ENCODE measurements at regions not wholly inside any gene's neighbourhood (a gene's known extent, or its start where the extent isn't known, plus 50 kb on each side); places are given as distances from the start of the nearest gene placed in this dataset.

DNA sequence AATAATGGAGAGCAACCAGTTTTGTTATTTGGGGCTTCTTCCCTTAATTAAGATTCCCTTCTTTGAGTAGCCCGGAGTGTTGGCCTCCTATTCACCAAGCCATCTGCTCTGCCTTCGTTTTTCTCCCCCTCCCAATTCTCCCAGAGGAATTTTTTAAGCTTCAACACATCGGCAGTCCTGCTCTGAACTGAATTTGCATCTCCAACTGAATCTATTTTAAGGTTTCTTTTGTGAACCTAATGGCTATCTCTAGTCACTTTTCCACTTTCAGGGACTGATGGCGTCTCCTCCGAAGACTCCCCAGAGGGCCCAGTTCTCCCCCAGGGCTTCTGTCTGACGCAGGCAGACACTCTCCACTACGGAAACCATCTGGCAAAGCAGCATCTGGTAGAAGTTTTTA lies 280.2 kb downstream of the ADGRA3 start:
- no peak overlapping the region for H2AFZ ChIP-seq (ENCODE audit: low read length)

DNA sequence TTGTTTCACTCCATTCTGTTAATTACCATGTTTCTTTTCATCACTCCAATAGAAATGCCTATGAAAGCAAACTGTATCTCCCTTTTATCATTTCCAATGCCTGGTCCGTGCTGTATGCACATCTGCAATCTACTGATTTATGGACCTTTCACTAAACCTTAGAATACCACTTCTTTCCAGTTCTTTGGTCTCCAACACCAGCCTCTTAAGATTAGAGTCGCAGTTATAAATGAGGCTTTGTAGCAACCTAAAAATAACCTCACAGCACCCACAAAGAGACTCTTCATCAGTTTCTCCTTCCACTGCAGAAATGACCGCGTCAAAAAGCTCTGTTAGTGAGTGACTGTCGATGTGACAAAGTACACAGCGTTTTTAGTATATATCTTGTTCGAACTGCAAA lies 282.6 kb downstream of the ADGRA3 start:
- Histone ChIP-seq H3K36me3 (ENCODE audit: insufficient read depth, low read length) (no peaks in the 10 kb centered on the region), H3K9me3 (ENCODE audit: low read length) (no peaks in the 10 kb centered on the region), H3K4me1 (ENCODE audit: insufficient read depth, low read length, severe bottlenecking) (no peaks in the 10 kb centered on the region), H3K9me2 (ENCODE audit: low read depth, low read length) (no peaks in the 10 kb centered on the region), H3K9ac (ENCODE audit: low read length) (no peak overlapping the region), H3K79me2 (ENCODE audit: insufficient read depth, low read length) (no peaks in the 10 kb centered on the region), H3K27ac (ENCODE audit: low read depth, low read length, poor library complexity, severe bottlenecking) (no peak overlapping the region), H3K27me3 (ENCODE audit: insufficient read depth, low read length) (no peaks in the 10 kb centered on the region), H3K4me2 (ENCODE audit: low read length) (no peak overlapping the region), H2AFZ (ENCODE audit: low read length) (no peak overlapping the region), H4K20me1 (ENCODE audit: insufficient read depth, low read length) (no peaks in the 10 kb centered on the region), H3F3A (ENCODE audit: insufficient read depth, low read length) (no peaks in the 10 kb centered on the region), H3K4me3 (ENCODE audit: low read depth, low read length, poor library complexity, severe bottlenecking) (no peak overlapping the region)
- TF ChIP-seq, protein P1, sequence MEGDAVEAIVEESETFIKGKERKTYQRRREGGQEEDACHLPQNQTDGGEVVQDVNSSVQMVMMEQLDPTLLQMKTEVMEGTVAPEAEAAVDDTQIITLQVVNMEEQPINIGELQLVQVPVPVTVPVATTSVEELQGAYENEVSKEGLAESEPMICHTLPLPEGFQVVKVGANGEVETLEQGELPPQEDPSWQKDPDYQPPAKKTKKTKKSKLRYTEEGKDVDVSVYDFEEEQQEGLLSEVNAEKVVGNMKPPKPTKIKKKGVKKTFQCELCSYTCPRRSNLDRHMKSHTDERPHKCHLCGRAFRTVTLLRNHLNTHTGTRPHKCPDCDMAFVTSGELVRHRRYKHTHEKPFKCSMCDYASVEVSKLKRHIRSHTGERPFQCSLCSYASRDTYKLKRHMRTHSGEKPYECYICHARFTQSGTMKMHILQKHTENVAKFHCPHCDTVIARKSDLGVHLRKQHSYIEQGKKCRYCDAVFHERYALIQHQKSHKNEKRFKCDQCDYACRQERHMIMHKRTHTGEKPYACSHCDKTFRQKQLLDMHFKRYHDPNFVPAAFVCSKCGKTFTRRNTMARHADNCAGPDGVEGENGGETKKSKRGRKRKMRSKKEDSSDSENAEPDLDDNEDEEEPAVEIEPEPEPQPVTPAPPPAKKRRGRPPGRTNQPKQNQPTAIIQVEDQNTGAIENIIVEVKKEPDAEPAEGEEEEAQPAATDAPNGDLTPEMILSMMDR (IDR thresholded peaks at IDR 0.05; ENCODE audit: low read length): no peak
- TF ChIP-seq EZH2 (IDR thresholded peaks at IDR 0.05; ENCODE audit: borderline replicate concordance, low read length): no peak

More for the DNA sequence above, 280.2 kb downstream of the ADGRA3 start:
- H3K4me1 ChIP-seq (ENCODE audit: insufficient read depth, low read length, severe bottlenecking): no peaks in the 10 kb centered on the region
- H3K9me2 ChIP-seq (ENCODE audit: low read depth, low read length): no peaks in the 10 kb centered on the region
- H3K27ac ChIP-seq (ENCODE audit: low read depth, low read length, poor library complexity, severe bottlenecking): no peak overlapping the region
- H4K20me1 ChIP-seq (ENCODE audit: insufficient read depth, low read length): no peaks in the 10 kb centered on the region
- H3K4me2 ChIP-seq (ENCODE audit: low read length): no peak overlapping the region
- no peaks in the 10 kb centered on the region for H3F3A ChIP-seq (ENCODE audit: insufficient read depth, low read length)
- no peaks in the 10 kb centered on the region for H3K79me2 ChIP-seq (ENCODE audit: insufficient read depth, low read length)
- no peaks in the 10 kb centered on the region for H3K27me3 ChIP-seq (ENCODE audit: insufficient read depth, low read length)
- H3K4me3 ChIP-seq (ENCODE audit: low read depth, low read length, poor library complexity, severe bottlenecking): no peak overlapping the region
- H3K9me3 ChIP-seq (ENCODE audit: low read length): no peaks in the 10 kb centered on the region
- H3K9ac ChIP-seq (ENCODE audit: low read length): no peak overlapping the region
- H3K36me3 ChIP-seq (ENCODE audit: insufficient read depth, low read length): no peaks in the 10 kb centered on the region
- TF ChIP-seq EZH2 (IDR thresholded peaks at IDR 0.05; ENCODE audit: borderline replicate concordance, low read length): no peak
- TF ChIP-seq, protein P1 (IDR thresholded peaks at IDR 0.05; ENCODE audit: low read length): no peak

DNA sequence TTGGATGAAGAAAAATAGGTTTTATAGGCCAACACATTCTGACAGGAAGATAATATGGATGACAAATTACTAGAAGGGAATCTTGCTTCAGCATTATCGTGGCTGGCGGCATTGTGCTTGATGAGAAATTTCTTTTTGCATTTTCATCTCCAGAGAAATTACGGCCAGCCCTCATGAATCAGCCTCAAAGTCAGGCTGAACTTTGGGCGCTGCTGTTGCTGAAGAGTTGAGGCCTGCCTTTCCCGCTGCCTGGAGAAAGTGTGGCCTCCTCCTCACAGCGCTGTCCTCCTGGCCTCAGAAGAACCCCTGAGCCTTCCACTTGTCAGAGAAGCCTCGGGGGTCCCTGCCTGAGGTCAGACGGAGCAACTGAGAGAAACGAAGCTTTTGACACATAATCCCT lies 272.4 kb upstream of the KCNIP4 start:
- no peaks in the 10 kb centered on the region for H3K27me3 ChIP-seq (ENCODE audit: insufficient read depth, low read length)
- H3K9me3 ChIP-seq (ENCODE audit: low read length): no peaks in the 10 kb centered on the region
- no peak overlapping the region for H3K9ac ChIP-seq (ENCODE audit: low read length)
- no peaks in the 10 kb centered on the region for H3F3A ChIP-seq (ENCODE audit: insufficient read depth, low read length)
- TF ChIP-seq EZH2 (IDR thresholded peaks at IDR 0.05; ENCODE audit: borderline replicate concordance, low read length): no peak
- TF ChIP-seq, protein P1 (IDR thresholded peaks at IDR 0.05; ENCODE audit: low read length): no peak
- no peaks in the 10 kb centered on the region for H3K79me2 ChIP-seq (ENCODE audit: insufficient read depth, low read length)
- H3K4me3 ChIP-seq (ENCODE audit: low read depth, low read length, poor library complexity, severe bottlenecking): no peak overlapping the region
- no peak overlapping the region for H3K27ac ChIP-seq (ENCODE audit: low read depth, low read length, poor library complexity, severe bottlenecking)
- H3K9me2 ChIP-seq (ENCODE audit: low read depth, low read length): no peaks in the 10 kb centered on the region
- no peaks in the 10 kb centered on the region for H3K4me1 ChIP-seq (ENCODE audit: insufficient read depth, low read length, severe bottlenecking)
- no peak overlapping the region for H2AFZ ChIP-seq (ENCODE audit: low read length)
- H3K4me2 ChIP-seq (ENCODE audit: low read length): no peak overlapping the region
- no peaks in the 10 kb centered on the region for H3K36me3 ChIP-seq (ENCODE audit: insufficient read depth, low read length)
- H4K20me1 ChIP-seq (ENCODE audit: insufficient read depth, low read length): no peaks in the 10 kb centered on the region
